ENCODE measurements at regions not wholly inside any gene's neighbourhood (a gene's known extent, or its start where the extent isn't known, plus 50 kb on each side); places are given as distances from the start of the nearest gene placed in this dataset.

- TF ChIP-seq POLR2A (IDR thresholded peaks at IDR 0.05) (no peak), CTCF (IDR thresholded peaks at IDR 0.05) (no peak)
These were observed 74.4 kb upstream of the TMEM108 start for GRCh38 chr3:132963786-132964185.
